ENCODE measurements at regions not wholly inside any gene's neighbourhood (a gene's known extent, or its start where the extent isn't known, plus 50 kb on each side); places are given as distances from the start of the nearest gene placed in this dataset.

GRCh38 chr2:48043131-48043700 is 136.9 kb upstream of the FBXO11 start:
- Histone ChIP-seq H3K4me3 (no peak overlapping the region), H3K4me1 (no peaks in the 10 kb centered on the region), H3K36me3 (no peaks in the 10 kb centered on the region), H3K9me3 (no peaks in the 10 kb centered on the region), H3K27me3 (no peaks in the 10 kb centered on the region), H3K27ac (no peak overlapping the region)
- no peak for DNase-seq
- intact Hi-C loops (cut with DNase I; ENCODE audit: low total_unique reads): no loop called here
- ATAC-seq: no peak
- TF ChIP-seq POLR2A (IDR thresholded peaks at IDR 0.05) (no peak), CTCF (IDR thresholded peaks at IDR 0.05 in 4 of 5, conservative IDR thresholded peaks at IDR 0.05 in 1 of 5) (no peak)
- in situ Hi-C loops (cut with MboI; ENCODE audit: low sequenced_read_pairs in 4 of 4): no loop called here

- intact Hi-C loops (cut with DNase I; ENCODE audit: low total_unique reads) (no loop called here), in situ Hi-C loops (cut with MboI; ENCODE audit: low sequenced_read_pairs in 4 of 4) (no loop called here)
- Histone ChIP-seq H3K4me3 (no peak overlapping the region), H3K36me3 (no peaks in the 10 kb centered on the region), H3K9me3 (no peaks in the 10 kb centered on the region), H3K27ac (no peak overlapping the region), H3K4me1 (no peaks in the 10 kb centered on the region), H3K27me3 (no peaks in the 10 kb centered on the region)
- DNase-seq (no peak), ATAC-seq (no peak)
- no peak for TF ChIP-seq POLR2A (IDR thresholded peaks at IDR 0.05)
- TF ChIP-seq CTCF (IDR thresholded peaks at IDR 0.05 in 4 of 5, conservative IDR thresholded peaks at IDR 0.05 in 1 of 5): no peak
Measured at GRCh38 chr2:48043746-48044145, 137.4 kb upstream of the FBXO11 start.

GRCh38 chr2:48045613-48046012 is 139.3 kb upstream of the FBXO11 start:
- Histone ChIP-seq H3K27ac (no peak overlapping the region), H3K36me3 (no peaks in the 10 kb centered on the region), H3K9me3 (no peaks in the 10 kb centered on the region), H3K4me3 (no peak overlapping the region), H3K4me1 (no peaks in the 10 kb centered on the region), H3K27me3 (no peaks in the 10 kb centered on the region)
- ATAC-seq: no peak
- TF ChIP-seq CTCF (IDR thresholded peaks at IDR 0.05 in 4 of 5, conservative IDR thresholded peaks at IDR 0.05 in 1 of 5) (no peak), POLR2A (IDR thresholded peaks at IDR 0.05) (no peak)
- intact Hi-C loops (cut with DNase I; ENCODE audit: low total_unique reads) (no loop called here), in situ Hi-C loops (cut with MboI; ENCODE audit: low sequenced_read_pairs in 4 of 4) (no loop called here)
- no peak for DNase-seq

GRCh38 chr2:48048476-48049171 is 142.3 kb upstream of the FBXO11 start:
- H3K9me3 ChIP-seq: no peaks in the 10 kb centered on the region
- no peaks in the 10 kb centered on the region for H3K4me1 ChIP-seq
- ATAC-seq: no peak
- DNase-seq: no peak
- intact Hi-C loops (cut with DNase I; ENCODE audit: low total_unique reads) (no loop called here), in situ Hi-C loops (cut with MboI; ENCODE audit: low sequenced_read_pairs in 4 of 4) (no loop called here)
- H3K4me3 ChIP-seq: no peak overlapping the region
- no peaks in the 10 kb centered on the region for H3K27me3 ChIP-seq
- H3K36me3 ChIP-seq: no peaks in the 10 kb centered on the region
- no peak for TF ChIP-seq POLR2A (IDR thresholded peaks at IDR 0.05)
- no peak for TF ChIP-seq CTCF (IDR thresholded peaks at IDR 0.05 in 4 of 5, conservative IDR thresholded peaks at IDR 0.05 in 1 of 5)
- no peak overlapping the region for H3K27ac ChIP-seq
